WTC11 (cell line): ENCODE measurements at regions not wholly inside any gene's neighbourhood (a gene's known extent, or its start where the extent isn't known, plus 50 kb on each side); places are given as distances from the start of the nearest gene placed in this dataset.

Source experiments
- RELA ChIP-seq: sonication (generic); formaldehyde crosslinking; IDR thresholded peaks from 2 replicates; pipeline ENCODE4 v1.8.1; 2022; ENCODE audit warnings: missing genetic modification reagents, mild to moderate bottlenecking, borderline replicate concordance
- SP1 ChIP-seq: sonication (generic); formaldehyde crosslinking; conservative IDR thresholded peaks from 2 replicates; pipeline ENCODE4 v1.8.1; 2022; ENCODE audit warnings: missing genetic modification reagents
- TEAD1 ChIP-seq: sonication (generic); formaldehyde crosslinking; IDR thresholded peaks from 2 replicates; pipeline ENCODE4 v1.8.0; 2022; ENCODE audit warnings: mild to moderate bottlenecking, missing genetic modification reagents
- ZNF281 ChIP-seq: sonication (generic); formaldehyde crosslinking; IDR thresholded peaks from 2 replicates; pipeline ENCODE4 v1.8.0; 2023; ENCODE audit warnings: mild to moderate bottlenecking, missing genetic modification reagents
- TF ChIP-seq, protein P1 (sequence below): fragments of 200-600 bp; IDR thresholded peaks from 2 replicates; pipeline ENCODE4 v1.8.0; 2022; ENCODE audit warnings: antibody characterized with exemption
- TF ChIP-seq, protein P2 (sequence below): sonication (generic); formaldehyde crosslinking; IDR thresholded peaks from 2 replicates; pipeline ENCODE4 v1.8.0; 2022; ENCODE audit warnings: mild to moderate bottlenecking, missing genetic modification reagents

GRCh38 chr13:76148374-76148773 lies 512.2 kb downstream of the LMO7 start:
- TF ChIP-seq, protein P1, sequence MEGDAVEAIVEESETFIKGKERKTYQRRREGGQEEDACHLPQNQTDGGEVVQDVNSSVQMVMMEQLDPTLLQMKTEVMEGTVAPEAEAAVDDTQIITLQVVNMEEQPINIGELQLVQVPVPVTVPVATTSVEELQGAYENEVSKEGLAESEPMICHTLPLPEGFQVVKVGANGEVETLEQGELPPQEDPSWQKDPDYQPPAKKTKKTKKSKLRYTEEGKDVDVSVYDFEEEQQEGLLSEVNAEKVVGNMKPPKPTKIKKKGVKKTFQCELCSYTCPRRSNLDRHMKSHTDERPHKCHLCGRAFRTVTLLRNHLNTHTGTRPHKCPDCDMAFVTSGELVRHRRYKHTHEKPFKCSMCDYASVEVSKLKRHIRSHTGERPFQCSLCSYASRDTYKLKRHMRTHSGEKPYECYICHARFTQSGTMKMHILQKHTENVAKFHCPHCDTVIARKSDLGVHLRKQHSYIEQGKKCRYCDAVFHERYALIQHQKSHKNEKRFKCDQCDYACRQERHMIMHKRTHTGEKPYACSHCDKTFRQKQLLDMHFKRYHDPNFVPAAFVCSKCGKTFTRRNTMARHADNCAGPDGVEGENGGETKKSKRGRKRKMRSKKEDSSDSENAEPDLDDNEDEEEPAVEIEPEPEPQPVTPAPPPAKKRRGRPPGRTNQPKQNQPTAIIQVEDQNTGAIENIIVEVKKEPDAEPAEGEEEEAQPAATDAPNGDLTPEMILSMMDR: no peak
- TF ChIP-seq RELA (CRISPR knock-in tag): no peak
- TF ChIP-seq TEAD1 (CRISPR knock-in tag): no peak
- TF ChIP-seq, protein P2, sequence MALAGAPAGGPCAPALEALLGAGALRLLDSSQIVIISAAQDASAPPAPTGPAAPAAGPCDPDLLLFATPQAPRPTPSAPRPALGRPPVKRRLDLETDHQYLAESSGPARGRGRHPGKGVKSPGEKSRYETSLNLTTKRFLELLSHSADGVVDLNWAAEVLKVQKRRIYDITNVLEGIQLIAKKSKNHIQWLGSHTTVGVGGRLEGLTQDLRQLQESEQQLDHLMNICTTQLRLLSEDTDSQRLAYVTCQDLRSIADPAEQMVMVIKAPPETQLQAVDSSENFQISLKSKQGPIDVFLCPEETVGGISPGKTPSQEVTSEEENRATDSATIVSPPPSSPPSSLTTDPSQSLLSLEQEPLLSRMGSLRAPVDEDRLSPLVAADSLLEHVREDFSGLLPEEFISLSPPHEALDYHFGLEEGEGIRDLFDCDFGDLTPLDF: no peak
- TF ChIP-seq SP1: no peak
- TF ChIP-seq ZNF281: no peak
